ENCODE measurements at regions not wholly inside any gene's neighbourhood (a gene's known extent, or its start where the extent isn't known, plus 50 kb on each side); places are given as distances from the start of the nearest gene placed in this dataset.

DNA sequence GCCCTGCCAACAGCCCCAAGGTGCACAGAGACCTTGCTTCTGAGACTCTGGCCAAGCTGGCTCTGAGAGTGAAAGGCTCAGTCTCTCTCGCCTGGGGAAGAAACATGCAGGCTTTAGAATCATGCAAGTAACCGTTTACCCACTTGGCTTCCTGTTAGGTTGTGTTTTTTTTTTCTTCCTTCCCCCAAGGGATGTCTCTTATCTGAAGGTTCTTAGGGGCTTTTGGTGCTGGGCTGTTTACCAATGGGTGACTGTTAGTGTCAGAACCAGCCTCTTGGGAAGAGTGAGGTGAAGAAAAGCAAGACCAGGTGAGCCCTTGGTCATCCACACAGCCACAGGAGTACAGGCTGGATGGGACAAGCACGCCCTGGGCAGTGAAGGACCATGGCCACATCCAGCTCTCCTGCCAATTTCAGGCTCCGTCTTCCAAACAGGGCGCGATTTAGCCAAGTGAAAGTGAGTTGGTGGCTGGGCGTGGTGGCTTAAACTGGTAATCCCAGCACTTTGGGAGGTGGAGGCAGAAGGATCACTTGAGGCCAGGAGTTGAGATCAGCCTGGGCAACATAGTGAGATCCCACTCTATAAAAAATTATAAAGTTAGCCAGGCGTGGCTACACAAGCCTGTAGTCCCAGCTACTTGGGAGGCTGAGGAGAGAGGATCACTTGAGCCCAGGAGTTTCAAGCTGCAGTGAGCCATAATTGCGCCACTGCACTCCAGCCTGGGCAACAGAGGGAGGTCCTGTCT is 76.3 kb upstream of the CUX1 start:
- ChIA-PET POLR2A (no interaction called here), CTCF (interaction anchor here (1.5 to 3.1 kb wide), 2 partner anchors 9 to 12 kb away, joined by 3 to 14 read pairs; no protein-coding TSS in a partner anchor)
- no peaks in the 10 kb centered on the region for H3K9me3 Mint-ChIP-seq
- Histone ChIP-seq H3K4me1 (ENCODE audit: insufficient read depth, low read length) (peaks cover 9% of the 10 kb centered on the region), H3K9me3 (ENCODE audit: low read length) (no peaks in the 10 kb centered on the region), H3K27me3 (ENCODE audit: insufficient read depth, low read length, poor library complexity, severe bottlenecking) (no peaks in the 10 kb centered on the region), H3K4me3 (ENCODE audit: low read length) (no peak overlapping the region), H3K27ac (ENCODE audit: low read depth, low read length) (no peak overlapping the region), H3K36me3 (ENCODE audit: insufficient read depth, low read length) (no peaks in the 10 kb centered on the region)
- no peaks in the 10 kb centered on the region for H3K36me3 Mint-ChIP-seq
- peak in 2 of 5 donors; percentile 5 to 46 for DNase-seq
- peaks cover 13 to 17% (median 14%) of the 10 kb centered on the region in 3 donors for H3K4me1 Mint-ChIP-seq
- H3K27me3 Mint-ChIP-seq = peaks cover 0 to 9% of the 10 kb centered on the region in 2 donors
- peak overlapping the region; percentile 23 to 70 (median 48) for H3K4me3 Mint-ChIP-seq
- peak overlapping the region in 5 of 8 donors; percentile 37 to 79 (median 50) for H3K27ac Mint-ChIP-seq

DNA sequence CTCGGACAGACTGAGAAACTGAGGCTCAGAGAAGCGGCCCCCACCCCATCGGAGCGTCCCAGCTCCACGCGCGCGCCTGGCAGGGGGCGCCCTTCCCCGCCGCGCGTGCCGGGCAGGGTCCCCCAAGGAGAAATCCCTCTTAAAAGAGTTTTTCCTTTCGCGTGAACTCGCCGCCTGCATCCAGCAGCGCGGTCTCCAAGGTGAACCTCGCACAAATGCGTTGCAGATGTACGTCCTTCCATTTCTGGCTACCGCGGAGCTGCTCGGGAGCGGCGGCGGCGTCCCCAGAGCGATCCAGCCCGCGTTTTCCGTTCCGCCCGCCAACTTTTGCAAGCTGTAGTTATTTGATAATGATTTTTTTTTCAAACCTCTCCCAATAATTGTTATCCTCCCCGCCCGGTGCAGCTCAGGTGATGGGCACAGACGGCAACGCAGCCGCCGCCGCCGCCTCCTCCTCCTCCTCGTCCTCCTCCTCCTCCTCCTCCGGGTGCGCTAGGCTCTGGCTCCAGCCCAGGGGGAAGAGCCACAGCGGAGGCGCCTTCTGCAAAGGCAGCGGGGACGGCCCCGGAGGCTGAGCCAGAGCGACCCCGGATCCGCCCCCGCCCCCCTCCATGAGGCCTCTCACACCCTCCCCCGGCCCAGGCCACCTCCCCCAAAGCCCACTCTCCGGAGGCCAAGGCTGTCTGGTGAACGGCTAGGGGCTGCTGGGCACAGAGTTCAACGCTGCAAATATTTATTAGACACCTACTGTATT is 74.0 kb upstream of the CUX1 start:
- Mint-ChIP-seq H3K9me3 (no peaks in the 10 kb centered on the region), H3K4me3 (peak overlapping the region; percentile 76 to 88 (median 81)), H3K4me1 (peaks cover 13 to 17% (median 14%) of the 10 kb centered on the region in 3 donors), H3K36me3 (no peaks in the 10 kb centered on the region), H3K27ac (peak overlapping the region in 2 of 8 donors; percentile 47 to 51), H3K27me3 (peaks cover 4 to 8% of the 10 kb centered on the region in 2 donors)
- H3K4me1 ChIP-seq (ENCODE audit: insufficient read depth, low read length) = peaks cover 9% of the 10 kb centered on the region
- H3K27ac ChIP-seq (ENCODE audit: low read depth, low read length) = no peak overlapping the region
- no peaks in the 10 kb centered on the region for H3K27me3 ChIP-seq (ENCODE audit: insufficient read depth, low read length, poor library complexity, severe bottlenecking)
- ChIA-PET CTCF (interaction anchor here (0.7 to 3.7 kb wide), 19 partner anchors 10 to 529 kb away, joined by 3 to 33 read pairs (median 4); partner anchors contain the start of gene CUX1), POLR2A (interaction anchor here (0.6 kb wide), 1 partner anchor 270 kb away, joined by 4 read pairs; no protein-coding TSS in a partner anchor)
- DNase-seq = peak; percentile 45 to 77 (median 65)
- peak overlapping the region; percentile 58 for H3K4me3 ChIP-seq (ENCODE audit: low read length)
- H3K36me3 ChIP-seq (ENCODE audit: insufficient read depth, low read length) = no peaks in the 10 kb centered on the region
- no peaks in the 10 kb centered on the region for H3K9me3 ChIP-seq (ENCODE audit: low read length)

DNA sequence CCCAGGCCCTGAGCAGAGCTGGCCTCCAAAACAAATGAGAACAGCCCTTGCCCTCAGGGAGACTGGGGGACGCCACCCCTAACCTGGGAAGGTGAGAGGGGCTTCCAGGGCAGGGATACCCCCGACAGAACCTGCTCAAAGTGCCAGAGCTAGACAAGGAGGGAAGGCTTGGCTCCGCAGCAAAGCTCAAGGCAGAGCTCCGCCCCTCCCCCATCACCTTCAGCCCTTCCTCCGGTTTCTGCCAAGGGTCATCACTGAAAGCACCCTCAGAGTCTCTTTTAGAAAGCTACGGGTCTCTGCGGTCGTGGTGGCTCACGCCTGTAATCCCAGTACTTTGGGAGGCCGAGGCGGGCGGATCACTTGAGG is 73.4 kb upstream of the CUX1 start:
- Histone ChIP-seq H3K36me3 (ENCODE audit: insufficient read depth, low read length) (no peaks in the 10 kb centered on the region), H3K9me3 (ENCODE audit: low read length) (no peaks in the 10 kb centered on the region), H3K27me3 (ENCODE audit: insufficient read depth, low read length, poor library complexity, severe bottlenecking) (no peaks in the 10 kb centered on the region), H3K4me1 (ENCODE audit: insufficient read depth, low read length) (peaks cover 9% of the 10 kb centered on the region), H3K27ac (ENCODE audit: low read depth, low read length) (no peak overlapping the region), H3K4me3 (ENCODE audit: low read length) (no peak overlapping the region)
- Mint-ChIP-seq H3K4me1 (peaks cover 13 to 17% (median 14%) of the 10 kb centered on the region in 3 donors), H3K9me3 (no peaks in the 10 kb centered on the region), H3K36me3 (no peaks in the 10 kb centered on the region), H3K27ac (no peak overlapping the region), H3K27me3 (peaks cover 4 to 8% of the 10 kb centered on the region in 2 donors), H3K4me3 (peak overlapping the region in 6 of 7 donors; percentile 28 to 88 (median 58))
- ChIA-PET POLR2A (interaction anchor here (0.5 to 1.2 kb wide), 4 partner anchors 46 to 269 kb away, joined by 3 to 5 read pairs (median 4); no protein-coding TSS in a partner anchor), CTCF (interaction anchor here (0.7 to 3.7 kb wide), 16 partner anchors 9 to 528 kb away, joined by 3 to 33 read pairs (median 4); partner anchors contain the start of gene CUX1)
- DNase-seq = no peak

DNA sequence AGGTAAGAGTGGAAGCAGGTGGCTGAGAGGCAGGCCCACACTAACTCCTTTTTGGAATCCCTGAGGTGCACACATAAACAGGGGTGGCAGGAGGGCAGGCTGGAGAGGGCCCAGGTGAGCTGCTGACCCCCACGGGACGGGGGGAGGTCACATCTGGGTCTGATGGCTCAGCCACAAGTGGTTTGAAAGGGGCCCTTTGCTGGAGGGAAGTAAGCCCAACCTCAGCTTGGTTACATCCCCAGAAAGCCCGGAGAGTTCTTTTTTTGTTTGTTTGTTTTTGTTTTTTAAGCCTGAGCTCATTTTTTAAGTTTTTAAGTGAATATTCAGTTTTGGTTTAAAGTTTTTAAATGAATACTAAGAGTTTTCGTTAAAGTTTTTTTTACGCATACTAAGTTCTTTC is 72.8 kb upstream of the CUX1 start:
- ChIA-PET CTCF (interaction anchor here (1.1 to 3.7 kb wide), 8 partner anchors 9 to 104 kb away, joined by 3 to 33 read pairs (median 8); partner anchors contain the start of gene CUX1), POLR2A (interaction anchor here (0.5 to 1.2 kb wide), 3 partner anchors 46 to 77 kb away, joined by 3 to 5 read pairs (median 3); no protein-coding TSS in a partner anchor)
- DNase-seq = no peak
- peaks cover 9% of the 10 kb centered on the region for H3K4me1 ChIP-seq (ENCODE audit: insufficient read depth, low read length)
- H3K27me3 ChIP-seq (ENCODE audit: insufficient read depth, low read length, poor library complexity, severe bottlenecking) = no peaks in the 10 kb centered on the region
- H3K9me3 ChIP-seq (ENCODE audit: low read length) = no peaks in the 10 kb centered on the region
- Mint-ChIP-seq H3K27ac (no peak overlapping the region), H3K9me3 (no peaks in the 10 kb centered on the region), H3K4me1 (peaks cover 13 to 17% (median 14%) of the 10 kb centered on the region in 3 donors), H3K36me3 (no peaks in the 10 kb centered on the region), H3K27me3 (peaks cover 8% of the 10 kb centered on the region in 2 donors), H3K4me3 (peak overlapping the region in 4 of 7 donors; percentile 23 to 45 (median 32))
- no peak overlapping the region for H3K27ac ChIP-seq (ENCODE audit: low read depth, low read length)
- H3K36me3 ChIP-seq (ENCODE audit: insufficient read depth, low read length) = no peaks in the 10 kb centered on the region
- no peak overlapping the region for H3K4me3 ChIP-seq (ENCODE audit: low read length)

DNA sequence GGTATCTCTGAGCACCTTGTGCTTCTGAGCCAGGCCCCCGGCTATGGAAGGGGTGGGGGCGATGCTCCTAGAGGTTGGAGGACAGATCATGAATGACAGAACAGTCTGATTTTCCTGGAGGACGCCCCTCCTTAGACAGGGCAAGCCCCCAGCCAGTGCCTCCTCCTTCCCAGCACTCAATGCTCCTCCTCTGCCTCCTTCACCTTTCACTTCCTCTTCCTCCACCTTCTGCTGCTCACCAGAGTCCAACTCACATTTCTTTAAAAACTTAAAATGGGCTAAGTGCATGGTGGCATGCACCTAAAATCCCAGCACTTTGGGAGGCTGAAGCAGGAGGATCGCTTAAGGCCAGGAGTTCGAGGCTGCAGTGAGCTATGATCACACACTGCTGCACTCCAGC is 71.1 kb upstream of the CUX1 start:
- ChIA-PET POLR2A (no interaction called here), CTCF (no interaction called here)
- H3K4me3 ChIP-seq (ENCODE audit: low read length) = no peak overlapping the region
- no peak overlapping the region for H3K4me3 Mint-ChIP-seq
- H3K9me3 ChIP-seq (ENCODE audit: low read length) = no peaks in the 10 kb centered on the region
- no peak for DNase-seq
- peaks cover 2% of the 10 kb centered on the region for H3K4me1 ChIP-seq (ENCODE audit: insufficient read depth, low read length)
- H3K27me3 Mint-ChIP-seq = peaks cover 8 to 17% of the 10 kb centered on the region in 2 donors
- no peaks in the 10 kb centered on the region for H3K9me3 Mint-ChIP-seq
- no peaks in the 10 kb centered on the region for H3K36me3 Mint-ChIP-seq
- H3K36me3 ChIP-seq (ENCODE audit: insufficient read depth, low read length) = no peaks in the 10 kb centered on the region
- peaks cover 6 to 10% (median 7%) of the 10 kb centered on the region in 3 donors for H3K4me1 Mint-ChIP-seq
- H3K27ac ChIP-seq (ENCODE audit: low read depth, low read length) = no peak overlapping the region
- no peak overlapping the region for H3K27ac Mint-ChIP-seq
- no peaks in the 10 kb centered on the region for H3K27me3 ChIP-seq (ENCODE audit: insufficient read depth, low read length, poor library complexity, severe bottlenecking)

DNA sequence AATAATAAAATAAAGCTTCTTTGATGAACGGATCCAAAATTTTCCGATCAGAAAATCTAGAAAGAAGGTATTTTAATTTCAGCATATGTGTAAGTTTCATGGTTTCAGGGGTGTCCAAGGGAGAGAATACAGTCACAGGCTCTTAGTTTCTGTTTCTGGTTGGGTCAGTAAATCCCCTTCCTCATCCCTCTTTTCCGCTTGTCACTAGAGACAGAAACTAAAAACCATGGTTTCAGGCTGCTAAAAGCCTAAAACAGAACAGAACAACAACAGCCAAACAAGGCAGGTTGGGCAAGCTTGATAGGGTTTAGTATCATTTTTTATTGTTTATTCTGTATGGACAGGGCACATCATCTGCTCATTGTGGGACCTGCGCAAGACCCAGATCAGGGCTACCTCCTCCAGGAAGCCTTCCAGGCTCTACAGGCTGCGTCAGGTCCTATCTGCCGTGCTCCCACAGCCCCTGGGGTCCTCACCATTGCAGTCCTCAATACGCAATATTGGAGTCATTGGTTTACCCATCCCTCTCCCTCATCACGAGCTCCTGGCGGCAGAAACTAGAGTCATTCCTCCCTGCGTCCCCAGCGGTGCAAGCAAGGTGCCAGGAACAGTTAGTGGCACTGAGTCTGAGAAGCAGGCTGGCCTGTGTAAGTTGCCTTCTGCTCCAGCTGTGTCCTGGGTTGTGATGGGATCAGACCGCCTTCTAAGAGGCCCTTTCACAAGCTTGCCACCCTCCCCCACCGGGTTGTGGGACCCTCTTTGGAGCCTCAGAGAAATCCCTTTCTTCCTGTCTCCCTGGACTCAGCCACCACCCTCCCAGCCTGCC is 70.2 kb upstream of the CUX1 start:
- Mint-ChIP-seq H3K9me3 (no peaks in the 10 kb centered on the region), H3K4me1 (peaks cover 5 to 9% (median 5%) of the 10 kb centered on the region in 3 donors), H3K36me3 (no peaks in the 10 kb centered on the region), H3K4me3 (peak overlapping the region in 1 of 7 donors; percentile 36), H3K27me3 (peaks cover 5 to 21% of the 10 kb centered on the region in 2 donors), H3K27ac (no peak overlapping the region)
- no peaks in the 10 kb centered on the region for H3K36me3 ChIP-seq (ENCODE audit: insufficient read depth, low read length)
- H3K4me3 ChIP-seq (ENCODE audit: low read length) = no peak overlapping the region
- ChIA-PET POLR2A (no interaction called here), CTCF (no interaction called here)
- DNase-seq = no peak
- H3K27me3 ChIP-seq (ENCODE audit: insufficient read depth, low read length, poor library complexity, severe bottlenecking) = no peaks in the 10 kb centered on the region
- H3K9me3 ChIP-seq (ENCODE audit: low read length) = no peaks in the 10 kb centered on the region
- no peak overlapping the region for H3K27ac ChIP-seq (ENCODE audit: low read depth, low read length)
- H3K4me1 ChIP-seq (ENCODE audit: insufficient read depth, low read length) = no peaks in the 10 kb centered on the region

DNA sequence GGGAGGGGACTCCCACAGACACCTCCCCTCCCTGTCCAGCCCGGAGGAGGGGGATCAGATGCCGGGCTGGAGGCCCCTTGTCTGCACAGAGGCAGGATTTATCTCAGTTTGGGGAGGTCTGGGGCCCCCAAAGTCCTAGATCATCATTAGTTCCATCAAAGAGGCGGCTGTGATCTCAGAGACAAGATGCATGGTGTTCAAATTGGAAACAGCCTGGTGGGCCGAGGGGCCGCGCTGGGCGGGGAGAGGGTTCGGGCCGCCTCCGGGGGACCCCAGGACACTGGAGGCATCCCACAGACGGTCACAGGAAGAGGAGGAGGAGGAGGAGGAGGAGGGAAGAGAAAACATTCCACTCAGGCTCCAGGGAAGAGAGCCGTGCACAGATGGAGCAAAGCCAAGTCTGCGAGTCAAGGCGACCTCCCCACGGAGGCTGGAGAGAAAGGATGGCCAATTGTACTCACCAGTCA is 69.5 kb upstream of the CUX1 start:
- Mint-ChIP-seq H3K9me3 (no peaks in the 10 kb centered on the region), H3K4me3 (no peak overlapping the region), H3K27ac (no peak overlapping the region), H3K4me1 (peaks cover 2 to 5% (median 4%) of the 10 kb centered on the region in 3 donors), H3K27me3 (peaks cover 4 to 21% of the 10 kb centered on the region in 2 donors), H3K36me3 (no peaks in the 10 kb centered on the region)
- POLR2A ChIA-PET = interaction anchor here (0.6 kb wide), 1 partner anchor 38 kb away, joined by 4 read pairs; no protein-coding TSS in a partner anchor
- Histone ChIP-seq H3K27ac (ENCODE audit: low read depth, low read length) (no peak overlapping the region), H3K36me3 (ENCODE audit: insufficient read depth, low read length) (no peaks in the 10 kb centered on the region), H3K4me3 (ENCODE audit: low read length) (no peak overlapping the region), H3K4me1 (ENCODE audit: insufficient read depth, low read length) (no peaks in the 10 kb centered on the region), H3K9me3 (ENCODE audit: low read length) (no peaks in the 10 kb centered on the region), H3K27me3 (ENCODE audit: insufficient read depth, low read length, poor library complexity, severe bottlenecking) (no peaks in the 10 kb centered on the region)
- no peak for DNase-seq
- CTCF ChIA-PET = no interaction called here
